ENCODE measurements at regions not wholly inside any gene's neighbourhood (a gene's known extent, or its start where the extent isn't known, plus 50 kb on each side); places are given as distances from the start of the nearest gene placed in this dataset.

- peak; percentile 40 for DNase-seq
Measured at GRCh38 chr14:82067221-82067875, 533.7 kb upstream of the SEL1L start.

- no peak for DNase-seq
Measured at GRCh38 chr14:82070040-82070439, 536.4 kb upstream of the SEL1L start.

- no peak for DNase-seq
Measured at GRCh38 chr14:82070753-82071152, 537.1 kb upstream of the SEL1L start.

- no peak for DNase-seq
Measured at GRCh38 chr14:82073547-82073946, 539.9 kb upstream of the SEL1L start.

- DNase-seq, result no peak
Measured at GRCh38 chr14:82075566-82075965, 541.9 kb upstream of the SEL1L start.

- DNase-seq, result no peak
Measured at GRCh38 chr14:82079553-82079952, 545.9 kb upstream of the SEL1L start.

- no peak for DNase-seq
Measured at GRCh38 chr14:82080370-82080769, 546.7 kb upstream of the SEL1L start.

GRCh38 chr14:82084813-82085212, 551.2 kb upstream of the SEL1L start:
- DNase-seq, result no peak

GRCh38 chr14:82091097-82091496, 557.4 kb upstream of the SEL1L start:
- no peak for DNase-seq

- no peak for DNase-seq
Measured at GRCh38 chr14:82094829-82095345, 561.2 kb upstream of the SEL1L start.

GRCh38 chr14:82104013-82104412, 570.4 kb upstream of the SEL1L start:
- no peak for DNase-seq

GRCh38 chr14:82112210-82112839, 578.7 kb upstream of the SEL1L start:
- no peak for DNase-seq

- DNase-seq, result no peak
Measured at GRCh38 chr14:82113007-82113406, 579.4 kb upstream of the SEL1L start.

- no peak for DNase-seq
Measured at GRCh38 chr14:82113710-82114109, 580.1 kb upstream of the SEL1L start.

GRCh38 chr14:82116721-82117120, 583.1 kb upstream of the SEL1L start:
- DNase-seq, result no peak

GRCh38 chr14:82122655-82123054, 589.0 kb upstream of the SEL1L start:
- DNase-seq, result peak; percentile 23

- no peak for DNase-seq
Measured at GRCh38 chr14:82124511-82124910, 590.9 kb upstream of the SEL1L start.

GRCh38 chr14:82126006-82126405, 592.4 kb upstream of the SEL1L start:
- DNase-seq, result no peak

- DNase-seq, result no peak
Measured at GRCh38 chr14:82134411-82134810, 600.8 kb upstream of the SEL1L start.

- no peak for DNase-seq
Measured at GRCh38 chr14:82138431-82138830, 604.8 kb upstream of the SEL1L start.

- no peak for DNase-seq
Measured at GRCh38 chr14:82146846-82147245, 613.2 kb upstream of the SEL1L start.

GRCh38 chr14:82153689-82154088, 620.0 kb upstream of the SEL1L start:
- no peak for DNase-seq

- no peak for DNase-seq
Measured at GRCh38 chr14:82159624-82160023, 626.0 kb upstream of the SEL1L start.

- DNase-seq, result no peak
Measured at GRCh38 chr14:82180139-82180538, 646.5 kb upstream of the SEL1L start.

- DNase-seq, result no peak
Measured at GRCh38 chr14:82182646-82183045, 649.0 kb upstream of the SEL1L start.
